Neural cell (in vitro differentiated cells): ENCODE measurements at regions not wholly inside any gene's neighbourhood (a gene's known extent, or its start where the extent isn't known, plus 50 kb on each side); places are given as distances from the start of the nearest gene placed in this dataset.

Experiments
- H2AFZ ChIP-seq: fragments of 200-600, 300-800 bp; sonication (generic), shearing (Covaris generic); 2 replicates; pipeline ENCODE4 v1.6.0; 2014; ENCODE audit warnings: low read depth, mild to moderate bottlenecking, antibody characterized with exemption, low read length, moderate library complexity
- H3F3A ChIP-seq: fragments of 200-600 bp; shearing (Covaris generic); 2 replicates; pipeline ENCODE4 v1.6.1; 2016; ENCODE audit warnings: mild to moderate bottlenecking, moderate library complexity, mixed read lengths, antibody characterized with exemption, low read length; ENCODE audit not compliant: insufficient read depth, poor library complexity, severe bottlenecking
- H3K27ac ChIP-seq: fragments of 200-600, 300-800 bp; sonication (generic), shearing (Covaris generic); 2 replicates; pipeline ENCODE4 v1.5.1; 2014; ENCODE audit warnings: mild to moderate bottlenecking, low read length, moderate library complexity
- H3K27me3 ChIP-seq: fragments of 300-800, 200-600 bp; sonication (generic), shearing (Covaris generic); 2 replicates; pipeline ENCODE4 v1.6.0; 2014; ENCODE audit warnings: mild to moderate bottlenecking, low read depth, low read length, moderate library complexity; ENCODE audit not compliant: insufficient read depth
- H3K36me3 ChIP-seq: fragments of 300-800, 200-600 bp; sonication (generic), shearing (Covaris generic); 2 replicates; pipeline ENCODE4 v1.5.1; 2014; ENCODE audit warnings: mild to moderate bottlenecking, antibody characterized with exemption, low read length, moderate library complexity; ENCODE audit not compliant: insufficient read depth
- H3K4me2 ChIP-seq: fragments of 300-800, 200-600 bp; sonication (generic), shearing (Covaris generic); 2 replicates; pipeline ENCODE4 v1.6.0; 2014; ENCODE audit warnings: mild to moderate bottlenecking, low read length
- H3K4me3 ChIP-seq: fragments of 300-800, 200-600 bp; sonication (generic), shearing (Covaris generic); 2 replicates; pipeline ENCODE4 v1.5.1; 2014; ENCODE audit warnings: mild to moderate bottlenecking, low read length, moderate library complexity
- H3K79me2 ChIP-seq: fragments of 200-600 bp; shearing (Covaris generic); replicated peaks from 2 replicates; pipeline ENCODE4 v1.6.0; 2014; ENCODE audit warnings: mild to moderate bottlenecking, low read length, moderate library complexity; ENCODE audit not compliant: insufficient read depth
- H3K9ac ChIP-seq: fragments of 300-800, 200-600 bp; sonication (generic), shearing (Covaris generic); 2 replicates; pipeline ENCODE4 v1.6.1; 2016; ENCODE audit warnings: mild to moderate bottlenecking, low read length, mixed read lengths
- H3K9me2 ChIP-seq: fragments of 200-600 bp; shearing (Covaris generic); 2 replicates; pipeline ENCODE4 v1.6.1; 2016; ENCODE audit warnings: mild to moderate bottlenecking, low read length, mixed read lengths; ENCODE audit not compliant: insufficient read depth
- H3K9me3 ChIP-seq: fragments of 200-600, 300-800 bp; sonication (generic), shearing (Covaris generic); 2 replicates; pipeline ENCODE4 v1.6.1; 2016; ENCODE audit warnings: mild to moderate bottlenecking, mixed run types, low read length, moderate library complexity, mixed read lengths
- H4K20me1 ChIP-seq: fragments of 200-600 bp; shearing (Covaris generic); 2 replicates; pipeline ENCODE4 v1.6.1; 2016; ENCODE audit warnings: mild to moderate bottlenecking, mixed run types; ENCODE audit not compliant: insufficient read depth
- CTCF ChIP-seq: fragments of 450-650 bp; IDR thresholded peaks from 2 replicates; pipeline ENCODE4 v1.5.1; 2014; ENCODE audit warnings: antibody characterized with exemption, mild to moderate bottlenecking, moderate library complexity; ENCODE audit not compliant: poor library complexity, severe bottlenecking
- EP300 ChIP-seq: fragments of 450-650 bp; conservative IDR thresholded peaks from 2 replicates; pipeline ENCODE4 v1.6.1; 2014; ENCODE audit warnings: antibody characterized with exemption, mild to moderate bottlenecking, moderate library complexity; ENCODE audit not compliant: poor library complexity, severe bottlenecking
- EZH2 ChIP-seq: fragments of 200-600, 300-800 bp; shearing (Covaris generic), sonication (generic); IDR thresholded peaks from 2 replicates; pipeline ENCODE4 v1.6.1; 2014; ENCODE audit warnings: antibody characterized with exemption, low read length, borderline replicate concordance, mild to moderate bottlenecking; ENCODE audit not compliant: insufficient read depth, poor library complexity, severe bottlenecking
- MXI1 ChIP-seq: fragments of 450-650 bp; conservative IDR thresholded peaks from 2 replicates; pipeline ENCODE4 v1.6.1; 2014; ENCODE audit warnings: antibody characterized with exemption, mild to moderate bottlenecking; ENCODE audit not compliant: poor library complexity, severe bottlenecking
- POLR2AphosphoS5 ChIP-seq: IDR thresholded peaks from 2 replicates; pipeline ENCODE4 v1.6.1; 2012
- RAD21 ChIP-seq: fragments of 450-650 bp; conservative IDR thresholded peaks from 2 replicates; pipeline ENCODE4 v1.6.1; 2014; ENCODE audit warnings: antibody characterized with exemption, mild to moderate bottlenecking, moderate library complexity
- SMC3 ChIP-seq: fragments of 450-650 bp; conservative IDR thresholded peaks from 2 replicates; pipeline ENCODE4 v1.6.1; 2014; ENCODE audit warnings: antibody characterized with exemption, mild to moderate bottlenecking, moderate library complexity; ENCODE audit not compliant: poor library complexity
- TAF1 ChIP-seq: IDR thresholded peaks from 2 replicates; pipeline ENCODE4 v1.6.1; 2012; ENCODE audit warnings: low read depth
- TF ChIP-seq, protein P1 (sequence below): IDR thresholded peaks from 2 replicates; pipeline ENCODE4 v1.6.1; 2012; ENCODE audit warnings: borderline replicate concordance

DNA sequence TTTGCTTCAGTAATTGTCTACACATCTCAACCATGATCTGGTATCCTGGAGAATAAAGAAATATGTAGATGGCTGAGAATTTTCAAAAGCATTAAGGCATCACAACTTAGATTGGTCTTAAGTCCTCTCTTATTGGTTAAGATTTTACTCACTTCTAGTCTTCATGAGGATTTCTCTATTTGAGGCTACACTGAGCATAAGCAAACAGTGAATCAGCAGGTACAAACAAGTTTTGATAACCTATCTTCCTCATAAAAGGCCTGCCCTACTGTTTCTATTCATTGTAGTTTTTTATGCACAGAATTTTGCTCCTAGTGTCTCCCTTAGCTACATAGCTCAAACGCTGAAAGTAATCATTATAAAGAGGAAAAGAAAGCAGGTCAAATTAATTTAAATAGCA, 460.7 kb upstream of the RPS6KA3 start:
- Histone ChIP-seq H3K9me3 (no peaks in the 10 kb centered on the region), H3K4me3 (no peak overlapping the region), H3K27me3 (no peaks in the 10 kb centered on the region), H4K20me1 (no peaks in the 10 kb centered on the region), H3K79me2 (no peaks in the 10 kb centered on the region), H3K4me2 (no peak overlapping the region), H2AFZ (no peak overlapping the region), H3F3A (no peaks in the 10 kb centered on the region), H3K9ac (no peak overlapping the region), H3K27ac (no peak overlapping the region), H3K36me3 (no peaks in the 10 kb centered on the region), H3K9me2 (no peaks in the 10 kb centered on the region)
- no peak for TF ChIP-seq CTCF
- TF ChIP-seq POLR2AphosphoS5: no peak
- no peak for TF ChIP-seq EZH2
- no peak for TF ChIP-seq MXI1
- TF ChIP-seq RAD21: no peak
- TF ChIP-seq SMC3: no peak
- no peak for TF ChIP-seq EP300
- no peak for TF ChIP-seq TAF1
- TF ChIP-seq, protein P1, sequence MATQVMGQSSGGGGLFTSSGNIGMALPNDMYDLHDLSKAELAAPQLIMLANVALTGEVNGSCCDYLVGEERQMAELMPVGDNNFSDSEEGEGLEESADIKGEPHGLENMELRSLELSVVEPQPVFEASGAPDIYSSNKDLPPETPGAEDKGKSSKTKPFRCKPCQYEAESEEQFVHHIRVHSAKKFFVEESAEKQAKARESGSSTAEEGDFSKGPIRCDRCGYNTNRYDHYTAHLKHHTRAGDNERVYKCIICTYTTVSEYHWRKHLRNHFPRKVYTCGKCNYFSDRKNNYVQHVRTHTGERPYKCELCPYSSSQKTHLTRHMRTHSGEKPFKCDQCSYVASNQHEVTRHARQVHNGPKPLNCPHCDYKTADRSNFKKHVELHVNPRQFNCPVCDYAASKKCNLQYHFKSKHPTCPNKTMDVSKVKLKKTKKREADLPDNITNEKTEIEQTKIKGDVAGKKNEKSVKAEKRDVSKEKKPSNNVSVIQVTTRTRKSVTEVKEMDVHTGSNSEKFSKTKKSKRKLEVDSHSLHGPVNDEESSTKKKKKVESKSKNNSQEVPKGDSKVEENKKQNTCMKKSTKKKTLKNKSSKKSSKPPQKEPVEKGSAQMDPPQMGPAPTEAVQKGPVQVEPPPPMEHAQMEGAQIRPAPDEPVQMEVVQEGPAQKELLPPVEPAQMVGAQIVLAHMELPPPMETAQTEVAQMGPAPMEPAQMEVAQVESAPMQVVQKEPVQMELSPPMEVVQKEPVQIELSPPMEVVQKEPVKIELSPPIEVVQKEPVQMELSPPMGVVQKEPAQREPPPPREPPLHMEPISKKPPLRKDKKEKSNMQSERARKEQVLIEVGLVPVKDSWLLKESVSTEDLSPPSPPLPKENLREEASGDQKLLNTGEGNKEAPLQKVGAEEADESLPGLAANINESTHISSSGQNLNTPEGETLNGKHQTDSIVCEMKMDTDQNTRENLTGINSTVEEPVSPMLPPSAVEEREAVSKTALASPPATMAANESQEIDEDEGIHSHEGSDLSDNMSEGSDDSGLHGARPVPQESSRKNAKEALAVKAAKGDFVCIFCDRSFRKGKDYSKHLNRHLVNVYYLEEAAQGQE: no peak

- Histone ChIP-seq H3K4me2 (no peak overlapping the region), H3K9ac (no peak overlapping the region), H3K36me3 (no peaks in the 10 kb centered on the region), H3F3A (no peaks in the 10 kb centered on the region), H3K79me2 (no peaks in the 10 kb centered on the region), H3K27ac (no peak overlapping the region), H3K9me2 (no peaks in the 10 kb centered on the region), H2AFZ (no peak overlapping the region), H3K4me3 (no peak overlapping the region), H3K9me3 (no peaks in the 10 kb centered on the region), H4K20me1 (no peaks in the 10 kb centered on the region), H3K27me3 (no peaks in the 10 kb centered on the region)
- TF ChIP-seq EP300 (no peak), EZH2 (no peak), SMC3 (no peak), TAF1 (no peak), RAD21 (no peak), POLR2AphosphoS5 (no peak), MXI1 (no peak), CTCF (no peak)
- TF ChIP-seq, protein P1: no peak
These were observed 454.4 kb upstream of the RPS6KA3 start for GRCh38 chrX:20720954-20721626.
